ENCODE measurements at regions not wholly inside any gene's neighbourhood (a gene's known extent, or its start where the extent isn't known, plus 50 kb on each side); places are given as distances from the start of the nearest gene placed in this dataset.

GRCh38 chr13:63092456-63092855, 1676.8 kb upstream of the PCDH20 start:
- H4K20me1 ChIP-seq (replicated peaks; ENCODE audit: insufficient read depth) = no peaks in the 10 kb centered on the region
- H3K4me2 ChIP-seq = no peak overlapping the region
- Mint-ChIP-seq H3K9me3 (no peaks in the 10 kb centered on the region), H3K4me3 (no peak overlapping the region), H3K27me3 (ENCODE audit: insufficient read depth, low read depth, poor library complexity) (no peaks in the 10 kb centered on the region), H3K36me3 (ENCODE audit: low read depth) (no peaks in the 10 kb centered on the region), H3K4me1 (peaks cover 6% of the 10 kb centered on the region), H3K27ac (no peak overlapping the region)
- no peaks in the 10 kb centered on the region for H3K27me3 ChIP-seq (ENCODE audit: insufficient read depth)
- DNase-seq (ENCODE audit: low spot score) (no peak), ATAC-seq (no peak)
- no peaks in the 10 kb centered on the region for H3K79me2 ChIP-seq (replicated peaks; ENCODE audit: insufficient read depth)
- H3K9me2 ChIP-seq (ENCODE audit: insufficient read depth) = no peaks in the 10 kb centered on the region
- H3K4me1 ChIP-seq (ENCODE audit: insufficient read depth) = no peaks in the 10 kb centered on the region; the same call in 1 of the 2 replicates
- TF ChIP-seq ETS1 (IDR thresholded peaks at IDR 0.05) = no peak
- TF ChIP-seq CTCF (conservative IDR thresholded peaks at IDR 0.05; ENCODE audit: low read depth in 2 of 2) = no peak
- no peak for TF ChIP-seq EZH2 (IDR thresholded peaks at IDR 0.05; ENCODE audit: low read depth, unreplicated experiment)
- TF ChIP-seq POLR2AphosphoS5 (IDR thresholded peaks at IDR 0.05; ENCODE audit: low read depth) = no peak
- TF ChIP-seq CREB1 (CRISPR knock-in tag; IDR thresholded peaks at IDR 0.05; ENCODE audit: low read depth) = no peak
- TF ChIP-seq ZNF462 (CRISPR knock-in tag; IDR thresholded peaks at IDR 0.05) = no peak
- TF ChIP-seq STAT1 (IDR thresholded peaks at IDR 0.05; ENCODE audit: unreplicated experiment) = no peak
- TF ChIP-seq ZNF114 (CRISPR knock-in tag; IDR thresholded peaks at IDR 0.05) = no peak
- TF ChIP-seq JUNB (IDR thresholded peaks at IDR 0.05; ENCODE audit: unreplicated experiment) = no peak
- no peak for TF ChIP-seq REST (IDR thresholded peaks at IDR 0.05; ENCODE audit: unreplicated experiment)
- no peak for TF ChIP-seq NANOG (IDR thresholded peaks at IDR 0.05; ENCODE audit: borderline replicate concordance)
- no peaks in the 10 kb centered on the region for H3F3A ChIP-seq (replicated peaks; ENCODE audit: low read depth)
- no peak overlapping the region for H3K4me3 ChIP-seq
- H3K27ac ChIP-seq (ENCODE audit: low read depth) = no peak overlapping the region
- H3K36me3 ChIP-seq (ENCODE audit: insufficient read depth) = no peaks in the 10 kb centered on the region
- H2AFZ ChIP-seq = no peak overlapping the region

Measured in GM23338 (cell line).